Endothelial cell of umbilical vein (primary cell): ENCODE measurements at regions not wholly inside any gene's neighbourhood (a gene's known extent, or its start where the extent isn't known, plus 50 kb on each side); places are given as distances from the start of the nearest gene placed in this dataset.

ENCODE experiments used
- CTCF ChIP-seq, 2 donors: IDR thresholded peaks; 1 replicate in 1 of 2; 2 replicates in 1 of 2; pipeline ENCODE4 v1.5.1; 2011; ENCODE audit warnings: low read length in 2 of 2, mild to moderate bottlenecking in 2 of 2, moderate library complexity in 2 of 2, control low read depth in 1 of 2, inconsistent platforms in 1 of 2, low read depth in 1 of 2; ENCODE audit not compliant: insufficient read depth in 1 of 2; ENCODE audit errors: extremely low read depth in 1 of 2
- EZH2 ChIP-seq: IDR thresholded peaks from 2 replicates; pipeline ENCODE4 v1.6.1; 2012; ENCODE audit warnings: borderline replicate concordance, low read depth, mild to moderate bottlenecking, moderate library complexity, low read length, inconsistent platforms; ENCODE audit not compliant: severe bottlenecking
- JUN ChIP-seq: IDR thresholded peaks from 2 replicates; pipeline ENCODE4 v1.6.1; 2011; ENCODE audit warnings: borderline replicate concordance, low read depth; ENCODE audit not compliant: insufficient read length, insufficient read depth
- MYC ChIP-seq: IDR thresholded peaks from one replicate; pipeline ENCODE4 v1.6.1; 2011; ENCODE audit warnings: mild to moderate bottlenecking, low read depth, low read length
- POLR2A ChIP-seq: IDR thresholded peaks from 2 replicates; pipeline ENCODE4 v1.6.1; 2012; ENCODE audit warnings: low read depth, mild to moderate bottlenecking, control low read depth, low read length
- POLR2AphosphoS5 ChIP-seq: IDR thresholded peaks from 2 replicates; pipeline ENCODE4 v1.6.1; 2012; ENCODE audit warnings: low read depth, mild to moderate bottlenecking, control low read depth, low read length, moderate library complexity; ENCODE audit not compliant: insufficient read depth

- TF ChIP-seq EZH2 (no peak), CTCF (IDR thresholded peaks at IDR 0.05; ENCODE audit: extremely low read depth in 1 of 2, insufficient read depth in 1 of 2, low read depth in 1 of 2, low read length in 2 of 2) (no peak), POLR2AphosphoS5 (no peak), POLR2A (no peak), JUN (no peak), MYC (no peak)
Measured at GRCh38 chr13:44171861-44172260, 201.8 kb upstream of the SERP2 start.
